Spleen (tissue), 11 donors: ENCODE measurements at regions not wholly inside any gene's neighbourhood (a gene's known extent, or its start where the extent isn't known, plus 50 kb on each side); places are given as distances from the start of the nearest gene placed in this dataset.

Experiments
- DNase-seq: peaks from one replicate; pipeline ENCODE4 v3.0.0-alpha.2; 2020
- H3K27ac ChIP-seq, 8 donors: fragments of 200-600 bp; sonication (generic) in 7 of 8; 1 replicate in 4 of 8; 2 replicates in 4 of 8; pipeline versions ENCODE4 v1.5.0 to v1.8.0; 2016 to 2021; ENCODE audit warnings: inconsistent platforms in 4 of 8, mild to moderate bottlenecking in 4 of 8, moderate library complexity in 1 of 8
- H3K27me3 ChIP-seq, 7 donors: fragments of 200-600 bp; sonication (generic) in 6 of 7; replicated peaks in 1 of 7; 1 replicate in 4 of 7; 2 replicates in 3 of 7; pipeline versions ENCODE4 v1.5.0 to v1.8.0; 2016 to 2021; ENCODE audit warnings: inconsistent platforms in 3 of 7, mild to moderate bottlenecking in 1 of 7
- H3K36me3 ChIP-seq, 6 donors: fragments of 200-600 bp; sonication (generic) in 5 of 6; 1 replicate in 4 of 6; 2 replicates in 2 of 6; pipeline versions ENCODE4 v1.5.0 to v1.8.0; 2016 to 2021; ENCODE audit warnings: inconsistent platforms in 2 of 6
- H3K4me1 ChIP-seq, 6 donors: fragments of 200-600 bp; sonication (generic) in 5 of 6; 1 replicate in 3 of 6; 2 replicates in 3 of 6; pipeline versions ENCODE4 v1.5.0 to v1.8.0; 2016 to 2021; ENCODE audit warnings: inconsistent platforms in 3 of 6
- H3K4me3 ChIP-seq, 8 donors: fragments of 200-600 bp; sonication (generic) in 7 of 8; 1 replicate in 4 of 8; 2 replicates in 4 of 8; pipeline versions ENCODE4 v1.5.0 to v1.8.0; 2016 to 2021; ENCODE audit warnings: inconsistent platforms in 4 of 8, mild to moderate bottlenecking in 4 of 8, moderate library complexity in 2 of 8
- H3K9me3 ChIP-seq, 8 donors: fragments of 200-600 bp; sonication (generic) in 7 of 8; 1 replicate in 4 of 8; 2 replicates in 4 of 8; pipeline versions ENCODE4 v1.5.0 to v1.8.0; 2016 to 2021; ENCODE audit warnings: inconsistent platforms in 4 of 8
- POLR2A ChIP-seq, 3 donors: fragments of 450-650 bp; IDR thresholded peaks; one replicate each; pipeline ENCODE4 v1.5.1; 2017; ENCODE audit warnings: antibody characterized with exemption in 3 of 3, mild to moderate bottlenecking in 1 of 3
- POLR2AphosphoS5 ChIP-seq, 3 donors: sonication (generic); formaldehyde crosslinking; IDR thresholded peaks; one replicate each; pipeline ENCODE4 v1.5.1; 2017; ENCODE audit warnings: antibody characterized with exemption in 3 of 3
- WGBS, 5 donors: extraction: QIAGEN DNeasy Blood & Tissue Kit in 3 of 5; methylation state at CpG; one replicate each; pipeline versions ENCODE4 v1.1.5 to v1.1.7; 2013 to 2018; 5-methylcytosine and 5-hydroxymethylcytosine counted together
- intact Hi-C: fragments of 100-400 bp; cut with DNase I; formaldehyde crosslinking; loops from one replicate; pipeline ENCODE4 v1.15.0; 2023; ENCODE audit warnings: low total_unique reads
- TF ChIP-seq, protein P1 (sequence below), 11 experiments: fragments of 200-600 bp in 7 of 11; fragments of 450-650 bp in 4 of 11; sonication (generic) in 4 of 11; IDR thresholded peaks in 8 of 11; conservative IDR thresholded peaks in 3 of 11; 1 replicate in 7 of 11; 2 replicates in 4 of 11; pipeline versions ENCODE4 v1.4.0 to v1.8.0; 2016 to 2021; ENCODE audit warnings: antibody characterized with exemption in 11 of 11, inconsistent platforms in 4 of 11, mild to moderate bottlenecking in 1 of 11
- donor health status: healthy with polysubstance abuse.
- donor health status: DM: no; HTN: no; CAD: no; lungs with moderate emphysema.
- donor health status: DM: no; HTN: no; CAD: no.
- donor health status: Bipolar disorder and iron deficiency.
- donor health status: healthy.
- donor health status: DM: no; HTN: no; CAD: no.
- donor health status: DM: yes; HTN: yes; CAD: no.

GRCh38 chr5:74141053-74141452 is 499.5 kb downstream of the ENC1 start:
- TF ChIP-seq, protein P1, sequence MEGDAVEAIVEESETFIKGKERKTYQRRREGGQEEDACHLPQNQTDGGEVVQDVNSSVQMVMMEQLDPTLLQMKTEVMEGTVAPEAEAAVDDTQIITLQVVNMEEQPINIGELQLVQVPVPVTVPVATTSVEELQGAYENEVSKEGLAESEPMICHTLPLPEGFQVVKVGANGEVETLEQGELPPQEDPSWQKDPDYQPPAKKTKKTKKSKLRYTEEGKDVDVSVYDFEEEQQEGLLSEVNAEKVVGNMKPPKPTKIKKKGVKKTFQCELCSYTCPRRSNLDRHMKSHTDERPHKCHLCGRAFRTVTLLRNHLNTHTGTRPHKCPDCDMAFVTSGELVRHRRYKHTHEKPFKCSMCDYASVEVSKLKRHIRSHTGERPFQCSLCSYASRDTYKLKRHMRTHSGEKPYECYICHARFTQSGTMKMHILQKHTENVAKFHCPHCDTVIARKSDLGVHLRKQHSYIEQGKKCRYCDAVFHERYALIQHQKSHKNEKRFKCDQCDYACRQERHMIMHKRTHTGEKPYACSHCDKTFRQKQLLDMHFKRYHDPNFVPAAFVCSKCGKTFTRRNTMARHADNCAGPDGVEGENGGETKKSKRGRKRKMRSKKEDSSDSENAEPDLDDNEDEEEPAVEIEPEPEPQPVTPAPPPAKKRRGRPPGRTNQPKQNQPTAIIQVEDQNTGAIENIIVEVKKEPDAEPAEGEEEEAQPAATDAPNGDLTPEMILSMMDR (IDR thresholded peaks at IDR 0.05 in 8 of 11, conservative IDR thresholded peaks at IDR 0.05 in 3 of 11), result no peak
- TF ChIP-seq POLR2A (IDR thresholded peaks at IDR 0.05) (no peak), POLR2AphosphoS5 (IDR thresholded peaks at IDR 0.05) (no peak)
- Histone ChIP-seq H3K4me3 (no peak overlapping the region), H3K4me1 (no peaks in the 10 kb centered on the region), H3K36me3 (no peaks in the 10 kb centered on the region), H3K27ac (no peak overlapping the region), H3K9me3 (no peaks in the 10 kb centered on the region), H3K27me3 (no peaks in the 10 kb centered on the region)
- intact Hi-C loops, result no loop called here
- DNase-seq, result no peak
- 70 to 85% (median 76%) methylated on average over 4 of the region's 4 CpGs for WGBS, 5 donors

DNA sequence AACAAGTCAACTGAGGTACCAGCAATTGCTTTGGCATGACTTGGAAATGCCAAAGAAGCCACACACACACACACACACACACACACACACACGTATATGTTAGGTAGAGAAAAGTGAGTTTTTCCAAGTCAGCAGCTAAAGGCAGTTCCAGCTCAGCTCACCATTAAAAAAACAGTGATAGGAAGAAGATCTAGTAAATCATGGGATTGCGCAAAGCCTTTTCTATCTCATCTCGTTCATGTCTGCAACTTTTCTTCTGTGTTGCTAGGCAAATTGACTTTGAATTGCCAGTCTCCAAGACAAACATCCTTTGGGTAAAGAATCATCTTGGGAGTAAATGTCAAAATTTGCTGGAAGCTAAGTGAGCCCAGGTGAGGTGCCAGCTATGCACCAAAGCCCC is 500.1 kb downstream of the ENC1 start:
- TF ChIP-seq, protein P1 (IDR thresholded peaks at IDR 0.05 in 8 of 11, conservative IDR thresholded peaks at IDR 0.05 in 3 of 11), result no peak
- TF ChIP-seq POLR2AphosphoS5 (IDR thresholded peaks at IDR 0.05), result no peak
- no peak for TF ChIP-seq POLR2A (IDR thresholded peaks at IDR 0.05)
- no peak for DNase-seq
- Histone ChIP-seq H3K27me3 (no peaks in the 10 kb centered on the region), H3K4me1 (no peaks in the 10 kb centered on the region), H3K4me3 (no peak overlapping the region), H3K36me3 (no peaks in the 10 kb centered on the region), H3K9me3 (no peaks in the 10 kb centered on the region), H3K27ac (no peak overlapping the region)
- intact Hi-C loops, result no loop called here
- 69 to 89% (median 73%) methylated on average over 3 of the region's 3 CpGs for WGBS, 5 donors

DNA sequence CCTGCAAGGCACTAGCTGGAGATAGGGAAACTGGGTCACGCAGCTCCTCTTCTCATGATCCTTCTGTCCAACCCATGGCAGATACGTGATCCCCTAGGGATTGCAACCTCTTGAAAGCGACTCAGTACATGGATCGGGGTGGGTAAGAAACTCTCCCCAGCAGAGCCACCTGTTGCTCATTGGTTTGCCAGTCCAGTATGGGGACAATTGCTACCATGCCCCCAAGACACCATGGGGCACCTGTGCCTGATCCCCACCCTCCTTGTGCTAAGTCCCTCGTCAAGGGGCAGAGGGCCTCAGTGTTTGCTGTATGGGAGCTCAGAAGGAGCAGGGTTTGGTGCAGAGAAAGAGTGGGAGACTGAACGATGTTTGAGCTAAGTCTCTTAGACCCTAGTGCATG is 500.9 kb downstream of the ENC1 start:
- Histone ChIP-seq H3K27me3 (no peaks in the 10 kb centered on the region), H3K4me3 (no peak overlapping the region), H3K9me3 (no peaks in the 10 kb centered on the region), H3K36me3 (no peaks in the 10 kb centered on the region), H3K4me1 (no peaks in the 10 kb centered on the region), H3K27ac (no peak overlapping the region)
- WGBS, 5 donors, result 92 to 98% (median 92%) methylated on average over 6 of the region's 6 CpGs
- no peak for DNase-seq
- intact Hi-C loops, result no loop called here
- TF ChIP-seq POLR2AphosphoS5 (IDR thresholded peaks at IDR 0.05) (no peak), POLR2A (IDR thresholded peaks at IDR 0.05) (no peak)
- TF ChIP-seq, protein P1 (IDR thresholded peaks at IDR 0.05 in 8 of 11, conservative IDR thresholded peaks at IDR 0.05 in 3 of 11), result no peak

GRCh38 chr5:74138721-74139120 is 501.8 kb downstream of the ENC1 start:
- TF ChIP-seq POLR2AphosphoS5 (IDR thresholded peaks at IDR 0.05) (no peak), POLR2A (IDR thresholded peaks at IDR 0.05) (no peak)
- TF ChIP-seq, protein P1 (IDR thresholded peaks at IDR 0.05 in 8 of 11, conservative IDR thresholded peaks at IDR 0.05 in 3 of 11), result no peak
- Histone ChIP-seq H3K36me3 (no peaks in the 10 kb centered on the region), H3K27me3 (no peaks in the 10 kb centered on the region), H3K27ac (no peak overlapping the region), H3K4me1 (no peaks in the 10 kb centered on the region), H3K9me3 (no peaks in the 10 kb centered on the region), H3K4me3 (no peak overlapping the region)
- 80 to 90% (median 86%) methylated on average over 2 of the region's 2 CpGs for WGBS, 5 donors
- DNase-seq, result no peak
- intact Hi-C loops, result no loop called here
